NCI-H2227 (cell line): ENCODE measurements at regions not wholly inside any gene's neighbourhood (a gene's known extent, or its start where the extent isn't known, plus 50 kb on each side); places are given as distances from the start of the nearest gene placed in this dataset.
A peak's percentile ranks its signal among the peaks of the same experiment; 100 is the strongest.

Experiments
- DNase-seq: peaks from one replicate; lab custom pipeline; 2025; ENCODE audit not compliant: unreplicated experiment; lab: John Stamatoyannopoulos, UW

DNA sequence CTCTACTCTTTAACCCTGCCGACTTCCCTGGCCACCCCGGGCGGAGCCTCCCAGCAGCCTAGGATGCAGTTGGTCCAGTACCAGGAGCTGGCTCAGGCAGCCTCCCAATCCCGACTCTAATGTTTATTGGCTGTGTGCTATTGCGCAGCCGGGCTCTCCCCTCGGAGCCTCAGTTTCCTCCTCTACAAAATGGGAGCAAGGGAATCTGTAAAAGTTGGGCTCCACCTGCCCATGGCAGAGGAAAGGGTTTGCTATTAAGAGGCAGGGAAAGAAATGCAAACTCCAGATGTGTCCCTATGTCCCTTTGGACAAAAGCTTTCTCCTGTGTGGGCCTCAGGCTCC lies 140.8 kb upstream of the PJA1 start:
- no peak for DNase-seq

DNA sequence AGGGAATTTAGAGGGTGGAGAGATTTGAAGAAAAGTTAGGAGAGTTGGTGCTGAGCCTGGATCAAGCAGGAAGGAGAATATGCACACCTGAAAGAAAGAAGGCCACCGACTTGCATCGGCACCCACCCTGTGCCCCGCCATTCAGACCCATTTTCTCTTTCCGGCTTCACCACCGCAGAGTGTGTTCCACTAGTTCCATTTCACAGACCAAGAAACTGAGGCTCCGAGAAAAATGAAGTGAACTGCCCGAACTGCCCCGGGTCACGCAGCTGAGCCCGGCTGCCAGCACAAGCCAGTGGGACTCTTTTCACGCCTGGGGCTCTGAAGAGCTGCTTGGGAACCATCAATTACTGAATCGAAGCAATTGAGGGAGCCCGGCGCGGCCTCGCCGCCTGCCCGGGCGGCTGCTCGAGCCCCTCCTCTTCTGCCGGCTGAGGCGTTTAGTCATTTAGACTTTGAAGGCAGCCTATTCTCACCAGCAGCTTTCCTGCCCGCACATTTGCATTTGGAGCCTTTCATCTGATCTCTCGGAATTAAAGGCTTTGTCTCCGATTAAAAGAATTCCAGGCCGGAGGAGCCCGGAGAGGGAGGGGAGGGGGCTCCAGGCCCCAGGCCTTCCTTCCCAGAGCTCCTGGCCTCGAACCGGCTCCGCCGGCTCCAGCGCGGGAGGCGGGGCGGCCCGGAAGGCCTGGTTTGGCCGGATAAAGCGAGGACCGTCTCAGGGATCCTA lies 140.2 kb upstream of the PJA1 start:
- peak; percentile 83 for DNase-seq

DNA sequence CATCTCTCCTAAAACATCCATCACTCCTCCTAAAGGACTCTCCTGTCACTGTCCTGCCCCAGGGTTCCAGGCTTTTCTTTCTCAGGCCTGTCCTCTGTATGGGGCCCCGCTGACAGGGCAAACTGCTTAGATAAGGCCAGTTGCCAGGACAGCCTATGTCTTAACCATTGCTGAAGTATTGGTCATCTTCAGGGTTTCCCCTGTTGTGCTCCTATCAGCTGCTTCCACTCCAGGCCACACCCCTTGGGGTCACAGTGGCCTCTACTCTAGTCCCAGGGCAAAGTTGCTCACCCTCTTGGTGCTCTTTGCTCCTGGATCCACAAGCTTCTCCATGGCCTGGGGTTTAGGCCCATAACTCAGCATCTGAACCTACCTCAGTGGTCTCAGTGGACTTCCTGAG lies 138.0 kb upstream of the PJA1 start:
- DNase-seq, result no peak

DNA sequence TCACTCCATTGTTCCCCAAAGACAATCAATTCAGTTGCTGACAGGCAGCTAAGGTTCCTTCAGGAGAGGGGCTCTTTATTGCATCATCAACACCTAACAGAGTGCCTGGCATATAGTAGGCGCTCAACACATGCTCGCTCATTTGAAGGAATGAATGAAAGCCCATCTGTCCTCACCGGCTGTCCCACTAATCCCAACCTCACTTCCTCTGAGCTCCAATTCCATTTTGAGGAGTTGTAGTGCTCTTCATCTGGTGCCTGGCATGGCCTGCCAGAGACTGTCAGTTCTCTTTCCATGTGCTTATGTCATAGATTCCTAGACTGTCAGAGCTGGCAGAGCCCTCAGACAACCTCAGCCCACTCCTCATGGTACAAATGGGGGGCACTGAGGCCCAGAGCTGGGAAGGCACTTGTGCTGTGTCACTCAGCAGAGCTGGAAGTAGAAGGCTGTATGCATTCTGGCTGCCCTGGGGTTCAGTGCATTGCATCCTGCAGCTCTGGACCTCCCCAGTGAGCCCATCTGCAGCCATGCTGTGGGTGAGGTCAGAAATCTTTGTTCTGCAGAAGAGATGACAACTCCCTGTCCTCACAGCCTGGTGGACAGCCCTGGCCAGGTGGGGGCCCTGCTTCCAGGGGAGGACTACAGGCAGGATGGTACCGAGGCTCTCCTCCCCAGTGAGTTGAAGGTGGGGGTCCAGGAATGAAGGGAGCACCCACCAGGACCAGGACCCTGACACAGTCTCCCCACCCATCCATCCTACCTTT lies 134.9 kb upstream of the PJA1 start:
- no peak for DNase-seq

DNA sequence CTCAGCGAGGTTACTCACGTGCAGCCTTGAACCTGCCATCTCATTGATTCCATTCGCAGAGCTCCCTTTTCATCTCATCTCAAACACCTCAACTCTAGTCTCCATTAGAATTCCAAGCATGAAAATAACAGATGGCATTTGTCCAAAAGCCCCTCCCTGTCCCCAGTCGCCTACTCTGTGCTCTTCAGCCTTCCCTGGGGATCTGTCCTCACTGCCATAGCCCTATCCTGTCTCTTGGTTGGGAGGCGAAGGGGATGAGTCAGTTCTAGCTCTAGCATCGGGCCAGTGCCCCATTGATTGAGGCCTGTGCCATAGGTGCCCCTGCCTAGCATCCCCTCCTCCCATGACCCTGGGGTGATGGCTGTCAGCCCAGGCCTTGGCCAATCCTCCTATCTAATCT lies 134.0 kb upstream of the PJA1 start:
- DNase-seq, result no peak

DNA sequence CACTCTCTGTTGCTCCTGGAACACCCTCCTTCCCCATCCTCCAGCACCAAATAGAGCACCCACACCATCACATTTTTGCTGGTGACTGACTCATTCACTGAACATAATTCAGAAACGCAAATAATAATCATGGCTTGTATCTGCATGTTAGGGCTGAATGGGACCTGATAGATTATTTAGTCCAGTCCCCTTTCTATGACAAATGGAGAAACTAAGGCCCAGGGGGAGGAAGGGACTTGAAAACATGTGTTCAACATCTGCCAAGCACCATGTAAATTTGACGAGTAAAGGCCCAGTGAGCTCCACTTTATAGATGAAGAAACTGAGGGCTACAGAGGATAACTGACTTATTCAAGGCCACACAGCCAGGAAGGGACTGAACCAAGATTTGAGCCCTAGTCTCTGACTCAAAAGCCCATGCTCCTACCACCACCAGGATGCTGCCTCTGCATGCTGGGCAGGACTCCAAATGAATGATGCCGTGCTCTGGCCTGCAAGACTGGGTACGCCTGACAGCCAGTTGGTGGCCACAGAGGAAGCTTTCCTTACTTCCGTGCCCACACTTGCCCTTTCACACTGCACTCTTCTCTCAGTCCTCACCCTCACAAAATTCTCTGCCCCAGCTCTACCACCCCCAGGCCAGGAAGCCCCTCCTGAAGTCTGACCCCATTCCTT lies 133.3 kb upstream of the PJA1 start:
- DNase-seq, result no peak

DNA sequence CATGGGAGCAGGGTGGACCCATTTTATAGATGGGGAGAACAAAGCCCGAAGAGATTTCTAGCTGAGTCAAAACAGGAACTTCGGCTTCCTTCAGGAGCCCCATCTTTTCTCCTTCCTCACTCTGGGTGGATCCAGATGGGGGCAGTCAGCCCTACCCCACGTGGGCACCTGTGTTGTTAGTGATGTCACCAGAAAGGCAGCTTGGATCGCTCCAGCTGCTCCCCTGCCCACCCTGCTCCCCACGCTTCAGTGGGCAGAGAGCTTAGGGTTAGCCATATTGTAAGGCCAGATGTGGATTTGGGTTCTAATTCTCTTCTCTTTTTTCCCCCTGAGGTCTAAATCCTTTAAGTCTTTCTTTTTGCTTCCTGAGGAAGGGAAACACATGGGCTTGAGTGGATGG lies 132.3 kb upstream of the PJA1 start:
- no peak for DNase-seq

DNA sequence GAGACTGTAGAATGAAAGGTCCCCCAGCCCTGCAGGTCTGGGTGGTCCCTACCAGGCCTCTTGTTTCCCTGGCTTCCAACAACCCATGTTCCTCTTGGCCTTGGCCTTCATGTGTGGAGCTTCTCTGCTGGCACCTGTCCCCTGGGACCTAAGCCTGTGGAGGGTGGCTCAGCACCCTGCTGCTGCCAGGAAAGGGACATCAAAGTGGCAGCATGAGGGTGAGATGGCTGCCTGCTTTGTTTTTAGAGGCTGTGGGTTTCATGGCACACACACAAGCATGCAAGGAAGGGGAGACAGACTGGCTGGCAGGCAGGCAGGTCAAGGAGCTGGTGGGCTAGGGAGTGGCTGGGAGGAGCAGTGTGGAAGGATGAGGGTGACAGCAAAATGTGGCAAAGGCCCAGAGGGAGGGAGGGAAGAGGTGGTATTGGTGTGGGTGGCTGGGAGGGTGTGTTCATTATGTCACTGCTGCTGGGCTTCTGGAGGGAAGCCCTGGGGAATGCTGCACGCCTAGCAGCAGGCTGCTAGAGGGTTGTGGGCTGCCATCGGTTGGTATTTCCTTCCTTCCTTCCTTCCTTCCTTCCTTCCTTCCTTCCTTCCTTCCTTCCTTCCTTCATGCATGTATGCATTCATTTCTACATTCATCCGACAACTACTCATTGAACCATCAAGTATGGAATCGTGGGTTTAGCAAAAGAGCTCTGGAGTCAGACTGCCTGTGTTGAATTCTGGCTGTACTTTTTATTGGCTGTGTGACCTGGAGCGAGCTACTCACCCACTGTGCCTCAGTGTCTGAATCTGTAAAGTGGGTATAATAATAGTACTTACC lies 128.7 kb upstream of the PJA1 start:
- DNase-seq, result no peak

DNA sequence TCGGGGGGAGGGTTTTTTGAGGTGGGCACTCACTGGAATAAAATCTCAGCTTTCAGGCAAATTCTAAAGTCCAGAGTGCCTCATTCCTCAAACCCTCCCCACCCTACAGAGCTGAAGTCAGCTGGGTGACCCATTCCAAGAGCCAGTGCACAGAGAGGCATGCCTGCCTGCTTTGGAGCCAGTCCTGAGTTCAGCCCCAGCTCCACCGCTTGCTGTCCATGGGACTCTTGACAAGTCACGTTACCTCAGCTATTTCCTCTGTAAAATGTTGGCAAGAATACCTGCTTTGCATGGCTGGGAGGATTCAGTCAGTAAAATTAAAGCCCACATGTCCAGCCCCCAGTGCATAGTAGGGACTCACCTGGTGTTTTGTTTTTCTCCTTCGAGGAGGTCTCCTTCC lies 125.9 kb upstream of the PJA1 start:
- no peak for DNase-seq

DNA sequence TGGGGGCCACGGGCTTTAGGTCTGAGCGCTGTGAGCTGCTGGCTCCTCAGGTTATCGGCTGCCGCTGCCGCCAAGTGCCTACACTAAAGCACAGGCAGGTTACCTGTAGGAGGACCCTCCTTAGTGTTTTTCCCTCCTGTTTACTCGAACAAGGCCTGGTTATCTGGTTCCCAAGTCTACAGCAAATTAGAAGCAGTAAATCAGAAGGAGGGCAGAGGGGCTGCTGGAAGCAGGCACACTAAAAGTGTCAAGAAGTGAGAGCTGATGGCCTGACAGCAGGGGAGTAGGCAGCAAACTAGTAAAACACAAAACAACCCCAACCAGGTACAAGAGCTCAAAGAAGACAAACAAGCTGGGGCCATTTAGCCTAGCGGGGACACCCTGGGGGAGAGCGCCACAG lies 125.0 kb upstream of the PJA1 start:
- no peak for DNase-seq

DNA sequence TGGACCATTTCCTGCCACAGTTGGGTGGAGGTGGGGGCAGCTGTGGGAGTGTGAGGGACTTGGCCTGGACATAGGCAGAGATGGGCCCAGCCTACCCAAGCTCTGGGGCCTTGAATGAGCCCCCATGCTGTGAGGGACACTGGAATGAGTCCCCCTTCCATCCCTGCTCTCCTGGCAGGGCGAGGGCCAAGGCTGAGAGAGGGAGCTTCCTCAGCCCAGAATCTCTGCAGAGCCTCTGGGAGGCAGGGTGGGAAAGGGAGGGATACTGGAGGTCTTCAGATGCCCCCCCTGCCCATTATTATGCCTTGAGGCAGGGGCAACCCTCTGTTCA lies 124.5 kb upstream of the PJA1 start:
- no peak for DNase-seq

DNA sequence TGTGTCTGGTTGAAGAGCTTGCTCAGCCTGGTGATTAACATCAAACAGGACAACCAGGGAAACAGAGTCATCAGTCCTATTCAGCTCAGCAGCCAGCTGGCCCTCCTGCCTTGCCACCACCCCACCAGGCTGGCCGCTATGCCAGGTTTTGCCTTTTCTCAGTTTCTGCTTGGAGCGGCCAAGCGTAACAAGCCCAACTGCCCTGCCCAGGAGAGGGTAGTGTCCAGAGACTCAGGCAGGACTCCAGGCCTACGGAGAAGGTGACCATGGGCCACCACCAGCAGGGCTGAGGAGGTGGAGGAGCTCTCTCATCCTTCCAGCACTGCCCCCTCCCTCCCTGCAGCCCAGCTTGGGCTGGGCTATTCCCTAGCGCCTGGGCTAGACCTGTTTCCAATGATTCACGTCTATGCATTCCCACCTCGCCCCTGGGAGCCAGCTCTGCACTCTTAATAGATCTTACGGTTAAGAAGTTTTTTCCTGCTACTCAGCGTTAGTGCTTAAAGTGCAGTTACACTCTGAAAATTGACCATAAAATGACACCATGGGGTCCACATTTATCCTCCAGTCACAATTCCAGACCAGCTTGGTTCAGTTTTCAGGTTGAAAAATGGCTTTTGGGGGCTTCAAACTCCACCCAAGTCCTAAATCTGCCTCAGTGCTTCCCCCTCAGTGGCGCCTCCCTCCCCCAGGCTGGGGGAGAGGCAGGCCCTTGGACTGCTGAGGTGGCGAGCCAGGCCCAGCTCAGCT lies 124.0 kb upstream of the PJA1 start:
- DNase-seq, result no peak

DNA sequence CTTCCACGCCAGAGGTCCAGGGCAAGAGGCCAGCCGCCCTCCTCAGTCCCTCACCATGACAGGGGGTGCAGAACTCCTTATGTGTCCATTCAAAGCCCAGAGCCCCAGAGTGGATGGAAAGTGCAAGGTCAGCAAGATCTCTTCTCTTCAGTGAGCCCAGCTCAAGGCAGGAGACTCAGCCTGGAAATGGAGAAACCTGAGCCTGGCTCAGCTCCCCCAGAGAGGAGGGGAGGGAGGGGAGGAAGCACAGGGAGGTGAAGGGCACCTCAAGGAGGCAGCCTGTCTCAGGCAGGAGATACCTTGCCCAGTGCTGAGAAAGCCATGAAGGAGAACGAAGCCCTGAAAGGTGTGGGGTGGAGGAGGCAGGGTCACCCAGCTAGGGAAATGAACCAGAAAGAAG lies 121.8 kb upstream of the PJA1 start:
- DNase-seq, result no peak

DNA sequence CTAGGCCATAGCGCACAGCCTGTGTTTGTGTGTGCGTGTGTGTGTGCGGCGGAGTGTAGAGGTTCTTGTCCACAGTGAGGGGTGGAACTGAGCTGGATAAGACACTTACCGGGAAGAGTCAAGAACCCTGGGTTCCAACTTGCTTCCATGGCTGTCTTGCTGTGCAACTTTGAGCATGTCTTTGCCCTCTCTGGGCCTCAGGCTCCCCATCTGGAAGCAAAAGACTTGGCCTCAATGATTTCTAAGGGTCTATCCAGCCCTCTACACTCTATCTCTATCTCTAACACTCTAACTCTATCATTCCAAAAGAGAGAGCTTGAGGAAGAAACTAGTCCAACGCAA lies 121.3 kb upstream of the PJA1 start:
- no peak for DNase-seq

DNA sequence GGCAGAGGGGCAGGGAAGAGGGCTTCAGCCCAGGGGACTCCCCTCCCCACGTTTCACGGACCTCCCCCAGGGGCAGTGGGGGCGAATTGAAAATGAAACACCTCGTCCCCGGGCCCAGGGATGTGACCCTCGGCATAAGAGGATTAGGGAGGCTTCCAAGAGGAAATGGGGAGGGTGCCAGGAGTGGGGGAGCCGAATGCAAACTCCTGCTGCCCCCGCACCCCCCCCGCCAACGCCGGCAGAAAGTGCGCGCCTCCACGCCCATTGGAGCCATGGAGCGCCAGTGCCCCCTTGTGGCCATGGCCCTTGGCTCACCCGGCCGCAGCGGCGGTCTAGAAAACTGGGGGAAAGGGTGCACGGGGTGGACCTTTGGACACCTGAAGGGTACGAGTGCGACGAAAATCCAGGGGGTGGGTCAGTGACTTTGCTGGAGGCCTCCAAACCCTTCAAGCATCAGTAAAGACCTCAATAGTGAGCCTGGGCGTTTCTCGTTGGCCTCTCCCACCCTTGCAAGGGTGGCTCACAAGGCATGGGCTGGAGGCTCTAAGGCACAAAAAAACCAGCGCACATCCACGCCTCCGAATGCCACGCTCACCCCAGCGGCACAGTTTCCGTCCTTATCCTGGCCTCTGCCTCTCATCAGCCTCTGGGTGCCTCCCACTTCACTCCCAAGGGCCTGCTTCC lies 120.8 kb upstream of the PJA1 start:
- DNase-seq, result peak; percentile 81

DNA sequence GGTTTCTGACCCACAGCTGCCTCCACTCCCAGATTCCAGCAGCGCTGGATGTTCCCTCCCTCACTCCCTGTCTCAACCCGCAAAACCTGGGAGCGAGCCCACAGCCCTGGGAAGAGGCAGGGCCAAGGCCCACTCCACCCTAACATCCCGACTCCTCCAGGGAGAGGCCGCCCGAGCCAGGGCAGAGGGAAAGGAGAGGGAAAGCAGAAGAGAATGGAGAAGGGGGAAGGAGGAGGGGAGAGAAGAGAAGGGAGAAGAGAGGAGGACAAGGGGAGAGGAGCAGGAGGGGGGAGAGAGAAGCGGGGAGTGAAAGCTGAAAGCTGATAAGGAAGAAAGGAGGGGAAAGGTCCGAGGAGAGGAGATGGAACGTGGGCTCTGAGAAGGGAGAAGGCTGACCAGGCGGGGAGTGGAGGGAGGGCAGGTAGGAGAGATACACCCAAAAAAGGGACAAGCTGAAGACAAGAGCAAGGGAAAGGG lies 120.2 kb upstream of the PJA1 start:
- no peak for DNase-seq

DNA sequence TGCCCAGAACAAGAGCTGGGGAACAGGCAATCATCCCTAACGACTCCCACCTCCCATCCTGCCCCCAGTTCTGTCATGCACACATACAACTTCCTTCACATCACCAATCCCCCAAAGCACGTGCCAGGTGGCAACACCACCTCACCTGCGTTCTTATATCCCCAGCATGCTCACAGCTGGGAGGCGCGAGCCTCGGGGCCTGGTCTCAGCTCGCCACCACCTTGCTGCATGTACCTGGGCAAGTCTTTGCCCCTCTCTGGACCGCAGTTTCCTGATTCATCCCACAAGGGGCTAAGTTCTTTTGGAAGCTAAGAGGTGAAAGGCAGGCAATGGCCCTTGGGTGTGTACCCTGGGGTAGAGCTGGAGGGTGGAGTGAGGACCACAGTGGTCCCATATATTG lies 119.2 kb upstream of the PJA1 start:
- no peak for DNase-seq

DNA sequence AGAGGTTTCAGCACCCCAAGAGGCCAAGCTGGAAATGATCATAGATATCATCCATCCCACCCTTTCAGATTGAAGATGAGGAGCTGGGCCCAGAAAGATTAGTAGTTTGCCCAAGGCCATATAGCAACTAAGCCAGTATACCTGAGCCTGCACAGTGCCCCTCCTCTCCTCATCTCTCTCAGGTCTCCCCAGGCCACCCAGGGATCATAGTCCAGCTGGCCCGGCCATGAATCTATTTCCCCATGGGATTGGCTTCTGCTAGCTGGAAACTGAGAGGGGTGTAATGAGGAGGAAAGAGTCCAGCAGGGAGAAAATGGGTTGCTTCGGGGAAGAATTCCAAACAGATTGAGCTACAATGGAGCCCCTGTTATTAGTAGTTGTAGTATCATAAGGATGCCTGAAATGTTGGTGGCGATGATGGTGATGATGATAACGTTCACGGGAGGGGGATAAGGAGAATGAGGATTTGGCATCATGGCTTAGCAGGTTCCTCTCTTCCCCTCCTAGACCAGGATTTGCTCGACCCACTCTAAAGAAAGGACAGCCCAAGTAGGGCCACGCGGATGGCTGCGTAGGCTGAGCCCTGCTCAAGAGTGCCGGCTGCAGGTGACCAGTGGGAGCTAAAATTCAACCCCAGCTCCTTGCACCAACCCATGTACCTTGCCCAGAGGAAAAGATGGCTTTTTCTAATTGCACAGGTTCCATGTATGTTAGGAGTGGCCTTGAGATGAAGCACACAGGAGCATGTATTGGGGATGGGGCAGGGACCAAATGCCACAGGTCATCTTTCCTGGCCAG lies 117.8 kb upstream of the PJA1 start:
- DNase-seq, result no peak

DNA sequence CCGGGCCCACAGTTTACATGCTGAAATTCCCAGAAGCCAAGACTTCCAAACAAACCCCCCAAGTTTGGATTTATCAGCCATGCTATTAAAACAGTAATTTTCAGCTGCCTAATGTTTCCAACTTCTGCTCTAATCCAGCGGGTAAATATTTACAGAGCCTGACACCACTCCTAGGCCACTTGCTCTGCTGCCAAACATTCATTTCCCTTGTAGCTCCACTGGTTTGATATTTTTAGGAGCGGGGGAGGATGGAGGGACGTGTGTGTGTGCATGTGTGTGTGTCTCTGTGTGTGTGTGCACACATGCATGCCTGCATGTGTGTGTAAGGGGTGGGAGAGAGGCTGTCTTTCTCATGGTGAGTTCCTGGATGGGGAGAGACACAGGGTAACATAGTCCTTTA lies 115.7 kb upstream of the PJA1 start:
- DNase-seq, result no peak

DNA sequence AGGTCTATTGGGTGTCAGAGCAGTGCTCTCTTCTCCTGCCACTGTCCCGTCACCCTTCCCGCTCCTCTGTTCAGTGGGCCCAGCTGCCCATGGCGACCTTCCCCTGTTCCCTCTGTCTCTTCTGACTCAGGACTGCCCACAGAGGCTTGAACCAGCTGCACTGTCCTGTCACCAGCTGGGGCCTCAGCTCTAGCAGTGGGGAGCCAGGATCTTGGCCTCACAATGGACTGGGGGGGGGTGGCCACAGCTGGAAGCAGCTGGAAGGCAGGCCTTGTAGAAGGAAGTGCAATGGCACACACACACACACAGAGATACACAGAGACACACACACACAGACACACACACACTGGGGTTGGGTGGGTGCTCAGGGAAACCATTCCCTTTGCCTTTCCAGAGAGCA lies 114.0 kb upstream of the PJA1 start:
- no peak for DNase-seq
